ENCODE measurements at regions not wholly inside any gene's neighbourhood (a gene's known extent, or its start where the extent isn't known, plus 50 kb on each side); places are given as distances from the start of the nearest gene placed in this dataset.

- TF ChIP-seq GABPA (IDR thresholded peaks at IDR 0.05; ENCODE audit: low read depth) = no peak
- TF ChIP-seq, protein P1, sequence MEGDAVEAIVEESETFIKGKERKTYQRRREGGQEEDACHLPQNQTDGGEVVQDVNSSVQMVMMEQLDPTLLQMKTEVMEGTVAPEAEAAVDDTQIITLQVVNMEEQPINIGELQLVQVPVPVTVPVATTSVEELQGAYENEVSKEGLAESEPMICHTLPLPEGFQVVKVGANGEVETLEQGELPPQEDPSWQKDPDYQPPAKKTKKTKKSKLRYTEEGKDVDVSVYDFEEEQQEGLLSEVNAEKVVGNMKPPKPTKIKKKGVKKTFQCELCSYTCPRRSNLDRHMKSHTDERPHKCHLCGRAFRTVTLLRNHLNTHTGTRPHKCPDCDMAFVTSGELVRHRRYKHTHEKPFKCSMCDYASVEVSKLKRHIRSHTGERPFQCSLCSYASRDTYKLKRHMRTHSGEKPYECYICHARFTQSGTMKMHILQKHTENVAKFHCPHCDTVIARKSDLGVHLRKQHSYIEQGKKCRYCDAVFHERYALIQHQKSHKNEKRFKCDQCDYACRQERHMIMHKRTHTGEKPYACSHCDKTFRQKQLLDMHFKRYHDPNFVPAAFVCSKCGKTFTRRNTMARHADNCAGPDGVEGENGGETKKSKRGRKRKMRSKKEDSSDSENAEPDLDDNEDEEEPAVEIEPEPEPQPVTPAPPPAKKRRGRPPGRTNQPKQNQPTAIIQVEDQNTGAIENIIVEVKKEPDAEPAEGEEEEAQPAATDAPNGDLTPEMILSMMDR (IDR thresholded peaks at IDR 0.05; ENCODE audit: insufficient read depth, low read length) = no peak
- TF ChIP-seq POLR2AphosphoS5 (IDR thresholded peaks at IDR 0.05; ENCODE audit: low read depth) = no peak
- TF ChIP-seq SPI1 (IDR thresholded peaks at IDR 0.05; ENCODE audit: borderline replicate concordance, low read depth) = no peak
Observed at GRCh38 chr22:48715511-48715910, 1112.2 kb downstream of the BRD1 start.

Measured in HL-60 (cell line).